ENCODE measurements at regions not wholly inside any gene's neighbourhood (a gene's known extent, or its start where the extent isn't known, plus 50 kb on each side); places are given as distances from the start of the nearest gene placed in this dataset.

GRCh38 chr4:58144721-58145120 lies 1034.5 kb upstream of the IGFBP7 start:
- no peak for TF ChIP-seq CTCF (IDR thresholded peaks at IDR 0.05; ENCODE audit: poor library complexity, severe bottlenecking)
- no peak for TF ChIP-seq EP300 (conservative IDR thresholded peaks at IDR 0.05; ENCODE audit: poor library complexity, severe bottlenecking)
